B cell (primary cell): ENCODE measurements at regions not wholly inside any gene's neighbourhood (a gene's known extent, or its start where the extent isn't known, plus 50 kb on each side); places are given as distances from the start of the nearest gene placed in this dataset.

Source experiments
- CTCF ChIP-seq: fragments of 200-600 bp; IDR thresholded peaks from one replicate; pipeline ENCODE4 v1.8.0; 2022; ENCODE audit warnings: antibody characterized with exemption, mild to moderate bottlenecking
- EZH2 ChIP-seq: IDR thresholded peaks from 2 replicates; pipeline ENCODE4 v1.6.1; 2012; ENCODE audit warnings: borderline replicate concordance, low read depth, mild to moderate bottlenecking, moderate library complexity, low read length; ENCODE audit not compliant: insufficient read depth, poor library complexity, severe bottlenecking

GRCh38 chr4:189516902-189517301 lies 423.8 kb upstream of the FRG1 start:
- TF ChIP-seq CTCF (no peak), EZH2 (no peak)
